Lower lobe of right lung (tissue), 2 donors: ENCODE measurements at regions not wholly inside any gene's neighbourhood (a gene's known extent, or its start where the extent isn't known, plus 50 kb on each side); places are given as distances from the start of the nearest gene placed in this dataset.

Experiments
- ATAC-seq, 2 donors: fragments of 200-7000 bp; cut with Tn5 transposase; one replicate each; pipeline ENCODE4 v1.9.1; 2020 to 2022; ENCODE audit warnings: mild to moderate bottlenecking in 2 of 2, moderate library complexity in 2 of 2
- DNase-seq: peaks from one replicate; pipeline ENCODE4 v3.0.0-alpha.2; 2020
- H3K27ac ChIP-seq: fragments of 200-600 bp; one replicate; pipeline ENCODE4 v1.8.0; 2022
- H3K27me3 ChIP-seq: fragments of 200-600 bp; one replicate; pipeline ENCODE4 v1.8.0; 2022; ENCODE audit warnings: low read depth
- H3K36me3 ChIP-seq: fragments of 200-600 bp; one replicate; pipeline ENCODE4 v1.8.0; 2022; ENCODE audit warnings: mild to moderate bottlenecking
- H3K4me1 ChIP-seq: fragments of 200-600 bp; one replicate; pipeline ENCODE4 v1.8.0; 2022
- H3K4me3 ChIP-seq: fragments of 200-600 bp; one replicate; pipeline ENCODE4 v1.8.0; 2022; ENCODE audit warnings: mild to moderate bottlenecking
- H3K9me3 ChIP-seq: fragments of 200-600 bp; one replicate; pipeline ENCODE4 v1.8.0; 2022
- intact Hi-C: fragments of 100-400 bp; cut with DNase I; formaldehyde crosslinking; loops from one replicate; pipeline ENCODE4 v1.11.0; 2022
- TF ChIP-seq, protein P1 (sequence below): fragments of 200-600 bp; IDR thresholded peaks from one replicate; pipeline ENCODE4 v1.8.0; 2022; ENCODE audit warnings: antibody characterized with exemption, mild to moderate bottlenecking
- donor health status: DM: no; HTN: yes; CAD: no; lungs with severe emphysema.

DNA sequence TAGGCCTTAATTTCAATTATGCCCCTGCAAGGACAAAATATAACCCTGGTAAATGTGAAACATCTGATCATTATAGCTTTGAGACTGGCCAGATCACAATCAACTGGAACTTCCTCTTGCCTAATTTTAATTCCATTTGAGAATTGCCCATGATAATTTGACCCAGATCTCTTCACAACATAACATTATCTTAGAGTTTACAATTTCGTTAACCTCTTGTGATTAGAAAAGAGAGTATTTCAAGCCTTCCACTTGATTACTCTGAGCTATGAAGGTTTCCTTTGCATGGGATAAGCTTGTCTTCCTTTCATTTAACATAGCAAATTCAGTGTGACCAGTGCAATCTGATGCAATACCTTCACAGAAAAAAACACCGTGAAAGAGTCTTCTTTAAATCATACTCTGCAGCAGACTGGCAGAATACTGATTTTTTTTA lies 143.6 kb downstream of the DUSP6 start:
- no peak for ATAC-seq
- Histone ChIP-seq H3K27ac (no peak overlapping the region), H3K4me1 (peaks cover 15% of the 10 kb centered on the region), H3K4me3 (no peak overlapping the region), H3K27me3 (no peaks in the 10 kb centered on the region), H3K36me3 (no peaks in the 10 kb centered on the region), H3K9me3 (no peaks in the 10 kb centered on the region)
- DNase-seq, result no peak
- intact Hi-C loops, result no loop called here
- TF ChIP-seq, protein P1, sequence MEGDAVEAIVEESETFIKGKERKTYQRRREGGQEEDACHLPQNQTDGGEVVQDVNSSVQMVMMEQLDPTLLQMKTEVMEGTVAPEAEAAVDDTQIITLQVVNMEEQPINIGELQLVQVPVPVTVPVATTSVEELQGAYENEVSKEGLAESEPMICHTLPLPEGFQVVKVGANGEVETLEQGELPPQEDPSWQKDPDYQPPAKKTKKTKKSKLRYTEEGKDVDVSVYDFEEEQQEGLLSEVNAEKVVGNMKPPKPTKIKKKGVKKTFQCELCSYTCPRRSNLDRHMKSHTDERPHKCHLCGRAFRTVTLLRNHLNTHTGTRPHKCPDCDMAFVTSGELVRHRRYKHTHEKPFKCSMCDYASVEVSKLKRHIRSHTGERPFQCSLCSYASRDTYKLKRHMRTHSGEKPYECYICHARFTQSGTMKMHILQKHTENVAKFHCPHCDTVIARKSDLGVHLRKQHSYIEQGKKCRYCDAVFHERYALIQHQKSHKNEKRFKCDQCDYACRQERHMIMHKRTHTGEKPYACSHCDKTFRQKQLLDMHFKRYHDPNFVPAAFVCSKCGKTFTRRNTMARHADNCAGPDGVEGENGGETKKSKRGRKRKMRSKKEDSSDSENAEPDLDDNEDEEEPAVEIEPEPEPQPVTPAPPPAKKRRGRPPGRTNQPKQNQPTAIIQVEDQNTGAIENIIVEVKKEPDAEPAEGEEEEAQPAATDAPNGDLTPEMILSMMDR, result no peak

DNA sequence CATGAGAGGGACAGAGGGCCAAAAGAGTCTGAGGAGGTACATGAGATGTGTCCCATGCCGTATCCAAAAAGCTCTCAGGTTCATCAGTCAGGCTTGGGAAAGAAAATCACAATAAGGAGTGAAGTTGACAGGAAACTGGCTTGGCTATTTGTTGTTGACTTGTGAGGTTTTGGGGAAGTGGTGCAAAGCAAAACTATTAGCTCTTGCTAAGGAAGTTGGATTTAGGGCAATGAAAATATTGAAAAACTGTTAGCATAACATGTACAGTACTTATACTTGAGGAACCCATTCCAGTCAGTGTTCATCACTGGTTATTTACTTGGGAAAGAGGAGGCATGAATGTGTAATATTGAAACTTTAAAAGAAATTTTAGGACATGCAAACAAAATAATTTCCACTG lies 145.9 kb downstream of the DUSP6 start:
- Histone ChIP-seq H3K27me3 (no peaks in the 10 kb centered on the region), H3K27ac (no peak overlapping the region)
- DNase-seq, result no peak

DNA sequence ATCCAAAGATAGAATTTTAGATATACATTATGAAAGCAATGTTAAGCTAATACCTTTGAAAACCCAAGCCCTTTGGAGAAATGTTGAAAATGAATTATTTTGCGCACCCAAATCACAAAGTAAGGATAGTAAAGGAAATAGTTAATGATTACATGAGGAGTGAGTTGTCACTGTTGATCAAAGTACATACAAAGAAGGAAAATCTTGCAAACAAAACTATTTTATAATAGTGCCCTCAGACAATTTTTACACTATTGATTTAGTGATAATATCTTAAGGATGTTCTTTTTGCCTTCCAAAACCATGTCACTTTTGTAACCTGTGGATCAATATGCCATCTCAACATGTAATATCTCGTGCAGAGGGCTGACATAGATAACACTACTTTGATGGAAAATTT lies 146.8 kb downstream of the DUSP6 start:
- H3K36me3 ChIP-seq, result no peaks in the 10 kb centered on the region
- no peak for DNase-seq
- no peaks in the 10 kb centered on the region for H3K27me3 ChIP-seq
- H3K4me3 ChIP-seq, result no peak overlapping the region
- H3K4me1 ChIP-seq, result no peaks in the 10 kb centered on the region
- no peak overlapping the region for H3K27ac ChIP-seq
- no peak for ATAC-seq
- intact Hi-C loops, result no loop called here
- H3K9me3 ChIP-seq, result no peaks in the 10 kb centered on the region
- TF ChIP-seq, protein P1, result no peak

More for the DNA sequence above, 145.9 kb downstream of the DUSP6 start:
- Histone ChIP-seq H3K9me3 (no peaks in the 10 kb centered on the region), H3K4me1 (no peaks in the 10 kb centered on the region), H3K4me3 (no peak overlapping the region), H3K36me3 (no peaks in the 10 kb centered on the region)
- ATAC-seq, result peak in 1 of 2 donors; percentile 25
- TF ChIP-seq, protein P1, result no peak
- intact Hi-C loops, result no loop called here

DNA sequence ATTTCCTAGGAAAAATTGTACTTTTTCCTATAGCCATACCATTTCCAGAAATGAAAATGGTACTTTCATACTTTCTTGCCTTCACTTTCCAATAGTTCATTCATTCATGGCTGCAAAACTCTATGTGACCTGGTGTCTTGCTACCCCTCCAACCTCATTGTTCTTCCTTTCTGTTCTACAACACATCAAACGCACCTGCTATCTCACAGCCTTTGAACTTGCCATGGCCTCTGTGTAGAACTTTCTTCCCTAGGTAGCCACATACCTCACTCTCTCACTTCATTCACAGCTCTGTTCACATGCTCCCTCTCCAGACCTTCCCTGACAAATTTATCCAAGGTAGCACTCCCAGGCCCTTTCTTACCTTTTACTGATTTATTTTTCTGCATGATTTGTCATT lies 149.2 kb downstream of the DUSP6 start:
- intact Hi-C loops, result no loop called here
- no peaks in the 10 kb centered on the region for H3K4me1 ChIP-seq
- no peaks in the 10 kb centered on the region for H3K27me3 ChIP-seq
- H3K36me3 ChIP-seq, result no peaks in the 10 kb centered on the region
- TF ChIP-seq, protein P1, result no peak
- no peak for DNase-seq
- no peak overlapping the region for H3K4me3 ChIP-seq
- ATAC-seq, result no peak
- no peak overlapping the region for H3K27ac ChIP-seq
- no peaks in the 10 kb centered on the region for H3K9me3 ChIP-seq

DNA sequence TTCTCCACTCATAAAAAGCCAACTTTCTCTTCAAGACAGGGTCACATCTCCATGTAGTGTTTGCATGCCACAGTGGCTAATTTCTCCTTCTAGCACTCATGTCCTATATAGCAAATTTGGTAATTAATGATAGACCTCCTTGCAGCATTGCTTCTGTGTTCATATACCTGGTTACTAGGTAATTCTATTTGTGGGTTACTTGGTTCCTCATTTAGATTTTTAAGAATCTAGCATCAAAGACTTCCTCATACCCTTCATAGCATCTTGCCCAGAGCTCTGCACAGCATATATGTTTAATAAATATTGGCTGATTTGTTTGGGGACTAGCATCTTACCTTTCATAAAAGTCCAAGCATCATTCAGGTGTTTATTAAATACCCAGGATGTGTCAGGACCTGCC lies 152.1 kb downstream of the DUSP6 start:
- intact Hi-C loops, result no loop called here
- H3K4me3 ChIP-seq, result no peak overlapping the region
- ATAC-seq (no peak), DNase-seq (no peak)
- H3K27ac ChIP-seq, result no peak overlapping the region
- H3K4me1 ChIP-seq, result no peaks in the 10 kb centered on the region
- no peaks in the 10 kb centered on the region for H3K9me3 ChIP-seq
- TF ChIP-seq, protein P1, result no peak
- no peaks in the 10 kb centered on the region for H3K36me3 ChIP-seq
- H3K27me3 ChIP-seq, result no peaks in the 10 kb centered on the region

DNA sequence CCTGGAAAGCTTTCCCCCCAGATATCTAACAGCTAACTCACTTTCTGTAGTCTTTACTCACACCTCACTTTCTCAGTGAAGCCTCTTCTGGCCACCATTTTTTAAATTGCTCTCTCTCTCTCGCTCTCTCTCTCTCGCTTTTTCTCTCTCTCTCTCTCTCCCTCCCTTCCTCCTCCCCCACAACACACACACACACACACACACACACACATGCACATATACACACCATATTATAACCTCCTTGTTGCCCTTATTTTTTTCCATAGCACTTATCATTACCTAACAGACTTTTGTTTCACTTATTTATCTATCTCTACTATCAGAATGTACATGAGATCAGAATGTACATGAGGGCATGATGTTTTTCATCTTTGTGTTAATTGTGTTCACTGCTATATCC lies 156.8 kb downstream of the DUSP6 start:
- Histone ChIP-seq H3K9me3 (peaks cover 2% of the 10 kb centered on the region), H3K36me3 (no peaks in the 10 kb centered on the region), H3K27me3 (no peaks in the 10 kb centered on the region), H3K4me3 (no peak overlapping the region), H3K4me1 (no peaks in the 10 kb centered on the region), H3K27ac (no peak overlapping the region)
- no peak for ATAC-seq
- intact Hi-C loops, result no loop called here
- TF ChIP-seq, protein P1, result no peak
- DNase-seq, result no peak
